Posterior vena cava (tissue), 2 donors: ENCODE measurements at regions not wholly inside any gene's neighbourhood (a gene's known extent, or its start where the extent isn't known, plus 50 kb on each side); places are given as distances from the start of the nearest gene placed in this dataset.
"Not testable (repeated sequence)": the region's sequence is repeated elsewhere in the genome, so short reads cannot be mapped to it uniquely, and the experiment has no call there.

Source experiments
- DNase-seq: peaks from one replicate; pipeline ENCODE4 v3.0.0-alpha.2; 2020; ENCODE audit warnings: low spot score
- intact Hi-C, 2 donors: fragments of 100-400 bp; cut with DNase I; formaldehyde crosslinking; loops; one replicate each; pipeline versions ENCODE4 v1.14.1 to v1.14.2; 2022 to 2023
- donor health status: DM: yes; HTN: yes; CAD: no.
- donor health status: DM: yes; HTN: yes; CAD: no.

DNA sequence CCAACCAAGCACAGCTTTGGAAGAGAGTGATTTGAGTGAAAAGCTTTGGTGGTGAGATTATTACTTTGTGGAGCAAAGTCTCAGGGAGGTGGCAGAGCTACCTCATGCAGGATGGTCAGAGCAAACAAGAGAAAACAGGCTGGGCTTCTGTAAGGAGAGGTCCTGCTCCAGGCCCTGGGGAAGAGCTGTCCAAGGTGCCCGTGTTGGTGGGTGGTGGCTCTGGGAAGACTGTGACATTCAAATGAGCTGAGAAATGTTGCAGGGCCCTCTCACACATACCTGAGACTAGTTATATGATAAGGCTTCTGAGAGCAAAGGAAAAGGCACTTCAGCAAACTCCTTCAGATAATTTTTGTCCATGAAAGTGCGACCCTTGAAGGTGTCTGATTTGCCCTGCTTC, 205.5 kb upstream of the SOX21 start:
- intact Hi-C loops: no loop called here
- no peak for DNase-seq

GRCh38 chr13:94914895-94915294, 202.6 kb upstream of the SOX21 start:
- no peak for DNase-seq
- intact Hi-C loops: no loop called here

- intact Hi-C loops: no loop called here
- no peak for DNase-seq
These were observed 194.3 kb upstream of the SOX21 start for GRCh38 chr13:94906605-94907004.

DNA sequence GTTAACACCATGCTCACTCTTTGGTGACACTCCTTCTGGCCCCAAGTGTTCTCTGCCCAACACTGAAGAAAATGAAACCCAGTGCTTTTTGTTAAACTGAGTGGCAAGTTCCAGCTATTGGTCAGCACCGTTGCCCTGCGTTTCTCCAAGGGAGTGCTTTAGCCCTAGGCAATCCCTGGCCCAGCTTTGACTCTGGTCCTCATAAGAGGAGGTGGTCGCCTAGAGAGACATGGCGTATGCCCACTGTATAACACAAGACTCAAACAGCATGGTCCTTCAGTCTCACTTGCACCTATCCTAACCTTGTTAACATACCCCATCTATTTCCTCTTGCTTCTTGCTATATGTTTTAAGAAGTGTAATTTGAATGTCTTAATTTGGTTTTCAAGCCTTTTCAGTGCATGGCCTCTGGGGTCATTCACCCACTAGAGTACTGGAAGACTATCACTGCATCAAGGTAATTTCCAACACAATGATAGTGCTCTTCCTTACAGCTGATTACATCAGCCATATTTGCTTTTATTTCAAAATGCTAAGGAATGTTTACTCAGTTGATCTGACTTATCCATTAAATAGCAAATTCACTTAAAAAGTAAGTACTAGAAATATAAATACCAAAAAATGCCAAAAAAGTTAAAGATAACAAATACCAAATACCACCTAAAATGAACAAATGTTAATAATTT, 190.5 kb upstream of the SOX21 start:
- intact Hi-C loops: no loop called here
- DNase-seq: no peak

GRCh38 chr13:94901070-94901469, 188.7 kb upstream of the SOX21 start:
- intact Hi-C loops: no loop called here
- no peak for DNase-seq

DNA sequence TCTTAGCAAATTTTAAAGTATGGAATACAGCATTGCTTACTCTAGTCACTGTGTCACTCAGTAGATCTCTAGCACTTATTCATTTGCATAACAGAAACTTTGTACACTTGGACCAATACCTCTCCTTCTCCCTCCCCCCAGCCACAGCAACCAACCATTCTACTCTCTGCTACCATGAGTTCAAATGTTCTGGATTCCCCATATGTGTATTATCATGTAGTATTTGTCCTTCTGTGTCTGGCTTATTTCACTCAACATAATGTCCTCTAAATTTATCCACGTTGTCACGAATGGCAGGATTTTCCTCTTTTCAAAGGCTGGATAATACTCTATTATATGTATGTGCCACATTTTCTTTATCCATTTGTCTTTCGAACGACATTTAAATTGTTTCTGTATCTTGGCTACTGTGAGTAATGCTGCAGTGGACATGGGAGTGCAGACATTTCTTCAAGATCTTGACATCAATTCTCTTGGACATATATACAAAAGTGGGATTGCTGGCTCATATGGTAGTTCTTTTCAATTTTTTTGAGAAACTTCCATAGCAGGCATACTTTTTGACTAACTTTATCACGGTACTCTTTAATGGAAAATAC, 184.5 kb upstream of the SOX21 start:
- intact Hi-C loops: no loop called here
- DNase-seq: no peak

DNA sequence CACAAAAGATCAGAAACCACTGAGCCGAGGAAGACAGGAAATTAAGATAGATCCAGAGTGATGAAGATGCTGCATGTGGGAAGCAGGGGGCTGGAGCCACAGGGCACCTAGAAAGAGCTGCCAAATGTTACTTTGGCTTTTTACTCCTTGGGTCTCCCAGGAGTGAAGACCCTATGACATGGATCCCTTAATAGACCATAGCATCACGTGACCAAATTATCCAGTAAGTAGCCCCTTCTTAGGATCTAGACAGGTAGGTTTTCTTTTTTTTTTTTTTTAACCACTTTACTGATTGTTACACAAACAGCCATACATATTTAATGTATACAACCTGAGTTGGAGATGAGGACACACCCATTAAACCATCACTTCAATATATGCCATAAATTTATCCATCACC, 183.9 kb upstream of the SOX21 start:
- no peak for DNase-seq
- intact Hi-C loops: no loop called here

- no peak for DNase-seq
These were observed 173.8 kb upstream of the SOX21 start for GRCh38 chr13:94886191-94886590.

GRCh38 chr13:94880463-94880862, 168.1 kb upstream of the SOX21 start:
- intact Hi-C loops: no loop called here
- DNase-seq: no peak

More at GRCh38 chr13:94886191-94886590, 173.8 kb upstream of the SOX21 start:
- intact Hi-C loops: no loop called here

DNA sequence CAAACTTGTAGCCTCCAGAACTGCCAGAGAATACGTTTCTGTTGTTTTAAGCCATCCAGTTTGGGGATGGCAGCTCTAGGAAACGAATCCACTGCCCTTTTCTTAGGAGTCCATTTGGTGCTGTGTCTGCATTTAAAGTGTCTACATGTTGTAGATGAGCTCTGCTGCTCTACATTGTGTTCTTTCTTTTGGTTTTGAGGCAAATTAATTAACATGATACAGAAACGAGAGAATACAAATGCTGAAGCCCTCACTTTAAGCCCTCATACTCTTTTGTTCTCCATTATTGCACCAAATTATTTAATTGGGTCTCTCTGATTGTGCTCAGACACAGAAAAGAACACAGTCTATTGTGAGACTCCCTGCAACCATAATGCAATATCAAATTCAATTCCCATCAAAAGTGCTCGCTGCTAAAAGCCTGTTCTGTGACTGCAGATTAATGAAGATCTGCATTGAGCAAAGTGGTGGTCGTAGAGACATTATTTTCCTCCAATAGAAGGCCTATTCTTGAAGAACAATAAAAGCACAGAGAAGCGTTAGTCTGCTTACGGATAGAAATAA, 166.3 kb upstream of the SOX21 start:
- intact Hi-C loops: no loop called here
- no peak for DNase-seq

DNA sequence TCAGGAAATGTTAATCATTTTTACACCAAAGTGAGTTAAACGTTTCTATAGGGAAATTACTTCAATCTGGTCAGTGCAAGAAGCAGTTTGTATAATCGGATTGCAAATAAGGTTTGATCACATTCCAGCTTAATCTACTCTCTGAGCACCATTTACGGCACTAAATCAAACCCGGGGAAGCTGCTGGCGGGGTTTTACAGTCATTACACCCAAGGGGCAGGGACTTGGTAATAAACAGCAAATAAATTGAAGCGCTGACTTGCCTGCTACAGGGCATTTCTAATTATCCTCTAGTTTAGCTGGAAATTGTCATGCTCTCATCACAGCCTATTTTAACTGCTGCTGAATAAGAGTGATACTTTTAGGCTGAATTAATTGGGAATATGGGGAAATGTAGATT, 152.1 kb upstream of the SOX21 start:
- intact Hi-C loops: no loop called here
- no peak for DNase-seq

GRCh38 chr13:94860981-94861407, 148.6 kb upstream of the SOX21 start:
- no peak for DNase-seq
- intact Hi-C loops: no loop called here

DNA sequence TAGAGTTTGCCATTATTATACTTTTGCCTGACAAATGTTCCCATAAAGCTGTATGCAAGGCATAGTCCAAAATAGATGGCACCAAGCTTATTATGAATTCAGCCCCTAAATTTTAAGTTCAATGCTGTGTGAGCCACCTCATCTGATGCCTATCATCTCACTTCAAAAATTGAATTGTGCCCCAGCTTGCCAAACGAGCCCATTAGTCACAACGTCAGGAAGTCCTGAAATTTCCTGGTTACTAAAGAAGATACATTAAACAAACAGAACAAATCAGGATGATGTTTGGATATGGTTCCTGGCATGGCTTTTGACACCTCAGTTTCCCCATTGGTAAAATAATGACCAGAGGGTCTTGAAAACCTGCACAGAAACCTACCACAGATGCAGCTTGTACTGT, 147.5 kb upstream of the SOX21 start:
- intact Hi-C loops: no loop called here

DNA sequence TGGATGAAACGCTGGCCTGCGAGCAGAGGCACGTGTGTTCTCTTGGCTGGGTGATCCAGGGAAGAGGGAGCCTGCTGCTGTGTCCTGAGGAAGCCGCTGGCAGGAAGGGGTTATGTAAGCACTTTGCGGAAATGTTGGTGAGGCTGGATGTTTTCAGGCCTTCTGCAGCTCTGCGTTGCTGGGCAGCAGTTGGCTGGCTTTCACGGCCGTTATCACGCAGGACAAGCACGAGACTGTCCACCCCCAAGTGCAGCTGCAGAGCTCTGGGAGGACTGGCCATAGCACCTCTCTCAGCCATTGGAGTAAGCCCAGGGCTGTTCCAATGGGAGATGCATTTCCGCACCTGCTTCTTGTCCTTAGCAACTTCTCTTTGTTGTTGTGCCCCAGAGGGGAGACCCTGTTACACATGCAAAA, 146.9 kb upstream of the SOX21 start:
- intact Hi-C loops: no loop called here
- DNase-seq: peak; percentile 85

More for the DNA sequence above, 147.5 kb upstream of the SOX21 start:
- DNase-seq: no peak

DNA sequence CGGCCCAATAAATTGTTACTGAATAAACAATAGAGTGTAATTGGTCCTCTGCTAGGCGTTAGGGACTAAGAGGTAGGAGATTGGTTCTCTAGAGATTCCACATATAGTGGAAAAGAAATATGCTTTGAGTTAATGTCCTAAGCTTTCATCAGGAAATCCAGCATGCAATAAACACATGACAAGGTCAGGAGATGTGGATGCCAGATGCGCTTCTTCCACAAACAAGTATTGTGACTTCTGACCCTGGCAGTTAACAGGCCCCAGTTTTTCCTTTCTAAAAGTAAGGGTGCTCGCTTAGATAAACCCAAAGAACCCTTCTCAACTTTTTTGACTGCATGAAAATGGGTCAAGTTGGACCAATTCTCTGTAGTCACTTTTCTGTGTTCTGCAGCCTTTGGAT, 146.5 kb upstream of the SOX21 start:
- intact Hi-C loops: no loop called here
- DNase-seq: no peak

- DNase-seq: no peak
- intact Hi-C loops: loop anchor here in 1 of 2 donors (5.0 kb wide), 1 partner anchor 292 kb away; no protein-coding TSS in a partner anchor
These were observed 142.3 kb upstream of the SOX21 start for GRCh38 chr13:94854688-94855087.

- DNase-seq: no peak
- intact Hi-C loops: loop anchor here in 1 of 2 donors (5.0 kb wide), 1 partner anchor 289 kb away; no protein-coding TSS in a partner anchor
These were observed 139.2 kb upstream of the SOX21 start for GRCh38 chr13:94851576-94851975.

GRCh38 chr13:94849254-94849653, 136.9 kb upstream of the SOX21 start:
- intact Hi-C loops: no loop called here
- DNase-seq: no peak

DNA sequence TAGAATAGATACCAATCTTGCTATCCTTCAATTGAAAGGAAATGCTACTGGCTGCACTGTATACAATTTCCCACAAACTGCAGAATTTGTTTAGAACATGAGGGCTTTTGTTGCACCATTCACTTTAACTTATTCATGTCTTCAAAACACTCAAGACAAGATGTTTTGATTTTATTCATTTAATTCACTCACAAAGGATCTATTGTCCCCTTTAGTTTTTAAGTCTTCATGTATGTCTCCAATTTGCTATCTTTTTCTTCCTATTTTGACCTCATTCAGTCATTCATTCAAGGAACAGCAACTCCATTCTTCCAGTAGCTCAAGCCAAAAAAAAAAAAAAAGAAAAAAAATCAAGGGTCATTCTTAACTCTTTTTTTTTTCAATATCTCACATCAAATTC, 130.6 kb upstream of the SOX21 start:
- DNase-seq: no peak
- intact Hi-C loops: no loop called here

DNA sequence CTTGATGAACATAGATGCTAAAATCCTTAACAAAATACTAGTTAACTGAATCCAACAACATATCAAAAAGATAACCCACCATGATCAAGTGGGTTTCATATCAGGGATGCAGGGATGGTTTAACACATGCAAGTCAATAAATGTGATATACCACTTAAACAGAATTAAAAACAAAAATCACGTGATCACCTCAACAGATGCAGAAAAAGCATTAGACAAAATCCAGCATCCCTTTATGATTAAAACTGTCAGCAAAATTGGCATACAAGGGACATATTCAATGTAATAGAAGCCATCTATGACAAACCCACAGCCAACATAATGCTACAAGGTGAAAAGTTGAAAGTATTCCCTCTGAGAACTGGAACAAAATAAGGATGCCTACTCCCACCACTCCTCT, 124.7 kb upstream of the SOX21 start:
- intact Hi-C loops, DNase-seq: not testable (repeated sequence)

GRCh38 chr13:94829837-94830365, 117.6 kb upstream of the SOX21 start:
- intact Hi-C loops: no loop called here
- DNase-seq: no peak
